Stomach (tissue), 8 donors: ENCODE measurements at regions not wholly inside any gene's neighbourhood (a gene's known extent, or its start where the extent isn't known, plus 50 kb on each side); places are given as distances from the start of the nearest gene placed in this dataset.
A peak's percentile ranks its signal among the peaks of the same experiment; 100 is the strongest.

ENCODE experiments used
- DNase-seq, 2 donors: peaks; one replicate each; pipeline versions ENCODE4 v3.0.0 to v3.0.0-alpha.2; 2013 to 2019
- H3K27ac ChIP-seq, 5 donors: fragments of 200-600 bp in 4 of 5; sonication (generic) in 4 of 5; one replicate each; pipeline ENCODE4 v1.5.1; 2013 to 2019; ENCODE audit warnings: mild to moderate bottlenecking in 1 of 5, moderate library complexity in 1 of 5
- H3K27me3 ChIP-seq, 3 donors: fragments of 200-600 bp; sonication (generic); one replicate each; pipeline ENCODE4 v1.5.1; 2017 to 2019; ENCODE audit warnings: mixed run types in 1 of 3
- H3K36me3 ChIP-seq, 4 donors: fragments of 200-600 bp; sonication (generic); 1 replicate in 3 of 4; 2 replicates in 1 of 4; pipeline ENCODE4 v1.5.1; 2016 to 2019
- H3K4me1 ChIP-seq, 4 donors: fragments of 200-600 bp; sonication (generic); one replicate each; pipeline ENCODE4 v1.5.1; 2016 to 2019
- H3K4me3 ChIP-seq, 4 donors: fragments of 200-600 bp; sonication (generic) in 3 of 4; one replicate each; pipeline ENCODE4 v1.5.1; 2016 to 2019; ENCODE audit warnings: mild to moderate bottlenecking in 1 of 4
- H3K9me3 ChIP-seq, 4 donors: fragments of 200-600 bp; sonication (generic); one replicate each; pipeline ENCODE4 v1.5.1; 2016 to 2019
- CTCF ChIP-seq, 7 experiments: fragments of 450-650 bp in 4 of 7; fragments of 200-600 bp in 3 of 7; sonication (generic) in 3 of 7; IDR thresholded peaks; one replicate each; pipeline ENCODE4 v1.5.1; 2016 to 2019; ENCODE audit warnings: antibody characterized with exemption in 7 of 7, control low read depth in 2 of 7, mild to moderate bottlenecking in 1 of 7
- EP300 ChIP-seq: sonication (generic); formaldehyde crosslinking; IDR thresholded peaks from one replicate; pipeline ENCODE4 v1.6.1; 2017; ENCODE audit warnings: antibody characterized with exemption
- POLR2A ChIP-seq, 4 donors: fragments of 450-650 bp; IDR thresholded peaks; one replicate each; pipeline ENCODE4 v1.6.1; 2016; ENCODE audit warnings: antibody characterized with exemption in 4 of 4, control low read depth in 2 of 4, mild to moderate bottlenecking in 1 of 4, moderate library complexity in 1 of 4
- POLR2AphosphoS5 ChIP-seq, 3 donors: sonication (generic); formaldehyde crosslinking; IDR thresholded peaks; one replicate each; pipeline ENCODE4 v1.6.1; 2016; ENCODE audit warnings: antibody characterized with exemption in 3 of 3
- WGBS, 5 donors: extraction: QIAGEN DNeasy Blood & Tissue Kit in 3 of 5; methylation state at CpG; one replicate each; pipeline versions ENCODE4 v1.1.5 to v1.1.7; 2013 to 2018; 5-methylcytosine and 5-hydroxymethylcytosine counted together
- intact Hi-C: fragments of 100-400 bp; cut with DNase I; formaldehyde crosslinking; loops from one replicate; pipeline ENCODE4 v1.15.1; 2023; ENCODE audit warnings: low total_unique reads
- donor health status: healthy with polysubstance abuse.
- donor health status: Bipolar disorder and iron deficiency.
- donor health status: healthy.

- TF ChIP-seq EP300 (no peak), CTCF (IDR thresholded peaks at IDR 0.05) (no peak), POLR2A (IDR thresholded peaks at IDR 0.05) (no peak), POLR2AphosphoS5 (IDR thresholded peaks at IDR 0.05) (no peak)
- 76 to 91% (median 85%) methylated on average over 4 of the region's 4 CpGs for WGBS, 5 donors
- H3K4me3 ChIP-seq, result no peak overlapping the region
- no peaks in the 10 kb centered on the region for H3K9me3 ChIP-seq
- no peaks in the 10 kb centered on the region for H3K36me3 ChIP-seq
- peaks cover 0 to 17% (median 10%) of the 10 kb centered on the region in 4 donors for H3K4me1 ChIP-seq
- no peak overlapping the region for H3K27ac ChIP-seq
- intact Hi-C loops, result no loop called here
- H3K27me3 ChIP-seq, result no peaks in the 10 kb centered on the region
- no peak for DNase-seq
These were observed 357.8 kb upstream of the SLC7A11 start for GRCh38 chr4:138599965-138600364.

- Histone ChIP-seq H3K27me3 (no peaks in the 10 kb centered on the region), H3K4me3 (no peak overlapping the region), H3K36me3 (no peaks in the 10 kb centered on the region), H3K27ac (no peak overlapping the region), H3K4me1 (peaks cover 0 to 17% (median 10%) of the 10 kb centered on the region in 4 donors), H3K9me3 (no peaks in the 10 kb centered on the region)
- DNase-seq, result peak in 1 of 2 donors; percentile 34
- 44 to 68% (median 65%) methylated on average over 3 of the region's 3 CpGs for whole genome bisulfite sequencing, 5 donors
- TF ChIP-seq POLR2A (IDR thresholded peaks at IDR 0.05) (no peak), EP300 (no peak), POLR2AphosphoS5 (IDR thresholded peaks at IDR 0.05) (no peak), CTCF (IDR thresholded peaks at IDR 0.05) (no peak)
- intact Hi-C loops, result no loop called here
These were observed 356.1 kb upstream of the SLC7A11 start for GRCh38 chr4:138598226-138598625.

GRCh38 chr4:138596896-138597295 lies 354.7 kb upstream of the SLC7A11 start:
- Histone ChIP-seq H3K27me3 (no peaks in the 10 kb centered on the region), H3K4me1 (peaks cover 0 to 17% (median 10%) of the 10 kb centered on the region in 4 donors), H3K4me3 (no peak overlapping the region), H3K27ac (no peak overlapping the region), H3K9me3 (no peaks in the 10 kb centered on the region), H3K36me3 (no peaks in the 10 kb centered on the region)
- peak in 1 of 2 donors; percentile 35 for DNase-seq
- intact Hi-C loops, result no loop called here
- TF ChIP-seq POLR2AphosphoS5 (IDR thresholded peaks at IDR 0.05) (no peak), POLR2A (IDR thresholded peaks at IDR 0.05) (no peak)
- 29 to 48% (median 43%) methylated on average over 2 of the region's 2 CpGs for WGBS, 5 donors

- H3K27ac ChIP-seq, result peak overlapping the region in 1 of 5 donors; percentile 39
- no peaks in the 10 kb centered on the region for H3K36me3 ChIP-seq
- intact Hi-C loops, result no loop called here
- H3K4me3 ChIP-seq, result no peak overlapping the region
- no peaks in the 10 kb centered on the region for H3K27me3 ChIP-seq
- H3K9me3 ChIP-seq, result no peaks in the 10 kb centered on the region
- peaks cover 0 to 17% (median 10%) of the 10 kb centered on the region in 4 donors for H3K4me1 ChIP-seq
- DNase-seq, result peak in 1 of 2 donors; percentile 81
- 46 to 53% (median 47%) methylated on average over 4 of the region's 4 CpGs for WGBS, 5 donors
- TF ChIP-seq CTCF (IDR thresholded peaks at IDR 0.05) (no peak), POLR2AphosphoS5 (IDR thresholded peaks at IDR 0.05) (peak in 1 of 3 donors; percentile 46), POLR2A (IDR thresholded peaks at IDR 0.05) (no peak)
These were observed 353.7 kb upstream of the SLC7A11 start for GRCh38 chr4:138595731-138596460.

- H3K4me1 ChIP-seq, result peaks cover 0 to 17% (median 10%) of the 10 kb centered on the region in 4 donors
- no peak for TF ChIP-seq EP300
- no peak for TF ChIP-seq POLR2A (IDR thresholded peaks at IDR 0.05)
- no peak for TF ChIP-seq POLR2AphosphoS5 (IDR thresholded peaks at IDR 0.05)
- TF ChIP-seq CTCF (IDR thresholded peaks at IDR 0.05), result no peak
- intact Hi-C loops, result no loop called here
- H3K27ac ChIP-seq, result peak overlapping the region in 1 of 5 donors; percentile 39
- 75 to 92% (median 84%) methylated on average over 2 of the region's 2 CpGs for WGBS, 5 donors
- H3K9me3 ChIP-seq, result no peaks in the 10 kb centered on the region
- H3K4me3 ChIP-seq, result no peak overlapping the region
- no peaks in the 10 kb centered on the region for H3K36me3 ChIP-seq
- no peak for DNase-seq
- H3K27me3 ChIP-seq, result no peaks in the 10 kb centered on the region
These were observed 353.0 kb upstream of the SLC7A11 start for GRCh38 chr4:138595171-138595570.
